OCI-LY7 (cell line): ENCODE measurements at regions not wholly inside any gene's neighbourhood (a gene's known extent, or its start where the extent isn't known, plus 50 kb on each side); places are given as distances from the start of the nearest gene placed in this dataset.
"Not testable (repeated sequence)": the region's sequence is repeated elsewhere in the genome, so short reads cannot be mapped to it uniquely, and the experiment has no call there.

ENCODE experiments used
- EZH2phosphoT487 ChIP-seq: fragments of 200-600 bp; sonication (generic); IDR thresholded peaks from 2 replicates; pipeline ENCODE4 v1.6.1; 2018; ENCODE audit warnings: low read depth, borderline replicate concordance, mild to moderate bottlenecking, mixed run types, antibody characterized with exemption, low read length, moderate library complexity, mixed read lengths
- TF ChIP-seq, protein P1 (sequence below): fragments of 200-600 bp; sonication (generic); conservative IDR thresholded peaks from 2 replicates; pipeline ENCODE4 v1.5.1; 2014; ENCODE audit warnings: mild to moderate bottlenecking, antibody characterized with exemption, low read length, moderate library complexity, mixed read lengths

DNA sequence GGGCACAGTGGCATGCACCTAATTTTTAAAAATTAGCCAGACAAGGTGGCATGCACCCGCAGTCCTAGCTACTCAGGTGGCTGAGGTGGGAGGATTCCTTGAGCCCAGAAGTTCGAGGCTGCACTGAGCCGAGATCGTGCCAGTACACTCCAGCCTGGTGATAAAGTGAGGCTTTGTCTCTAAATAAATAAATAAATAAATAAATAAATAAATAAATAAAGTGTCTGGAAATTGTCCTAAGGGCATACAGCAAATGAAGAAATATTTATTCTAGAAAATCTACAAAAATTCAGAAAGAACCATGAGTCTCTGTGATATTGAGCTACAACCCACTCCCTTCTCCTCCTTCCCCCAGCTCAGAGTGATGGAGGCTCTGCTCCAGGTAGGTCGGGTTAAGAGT is 55.4 kb upstream of the THOC3 start:
- TF ChIP-seq, protein P1, sequence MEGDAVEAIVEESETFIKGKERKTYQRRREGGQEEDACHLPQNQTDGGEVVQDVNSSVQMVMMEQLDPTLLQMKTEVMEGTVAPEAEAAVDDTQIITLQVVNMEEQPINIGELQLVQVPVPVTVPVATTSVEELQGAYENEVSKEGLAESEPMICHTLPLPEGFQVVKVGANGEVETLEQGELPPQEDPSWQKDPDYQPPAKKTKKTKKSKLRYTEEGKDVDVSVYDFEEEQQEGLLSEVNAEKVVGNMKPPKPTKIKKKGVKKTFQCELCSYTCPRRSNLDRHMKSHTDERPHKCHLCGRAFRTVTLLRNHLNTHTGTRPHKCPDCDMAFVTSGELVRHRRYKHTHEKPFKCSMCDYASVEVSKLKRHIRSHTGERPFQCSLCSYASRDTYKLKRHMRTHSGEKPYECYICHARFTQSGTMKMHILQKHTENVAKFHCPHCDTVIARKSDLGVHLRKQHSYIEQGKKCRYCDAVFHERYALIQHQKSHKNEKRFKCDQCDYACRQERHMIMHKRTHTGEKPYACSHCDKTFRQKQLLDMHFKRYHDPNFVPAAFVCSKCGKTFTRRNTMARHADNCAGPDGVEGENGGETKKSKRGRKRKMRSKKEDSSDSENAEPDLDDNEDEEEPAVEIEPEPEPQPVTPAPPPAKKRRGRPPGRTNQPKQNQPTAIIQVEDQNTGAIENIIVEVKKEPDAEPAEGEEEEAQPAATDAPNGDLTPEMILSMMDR: not testable (repeated sequence)
- not testable (repeated sequence) for TF ChIP-seq EZH2phosphoT487
